Prostate gland (tissue), 2 donors: ENCODE measurements at regions not wholly inside any gene's neighbourhood (a gene's known extent, or its start where the extent isn't known, plus 50 kb on each side); places are given as distances from the start of the nearest gene placed in this dataset.
A peak's percentile ranks its signal among the peaks of the same experiment; 100 is the strongest.
"Not testable (repeated sequence)": the region's sequence is repeated elsewhere in the genome, so short reads cannot be mapped to it uniquely, and the experiment has no call there.

ENCODE experiments used
- DNase-seq: peaks from one replicate; pipeline ENCODE4 v3.0.0-alpha.2; 2019; ENCODE audit warnings: low spot score
- H3K27ac ChIP-seq, 2 donors: fragments of 200-600 bp; sonication (generic); 2 replicates each; pipeline ENCODE4 v1.5.1; 2017 to 2019
- H3K27me3 ChIP-seq: fragments of 200-600 bp; sonication (generic); replicated peaks from 2 replicates; pipeline ENCODE4 v1.5.1; 2019; ENCODE audit not compliant: insufficient read depth
- H3K36me3 ChIP-seq, 2 donors: fragments of 200-600 bp; sonication (generic); 1 replicate in 1 of 2; 2 replicates in 1 of 2; pipeline versions ENCODE4 v1.5.1 to v1.8.1; 2017 to 2019
- H3K4me1 ChIP-seq: fragments of 200-600 bp; sonication (generic); replicated peaks from 2 replicates; pipeline ENCODE4 v1.5.1; 2019
- H3K4me3 ChIP-seq, 2 donors: fragments of 200-600 bp; sonication (generic); 2 replicates each; pipeline ENCODE4 v1.5.1; 2017 to 2019
- H3K9me3 ChIP-seq: fragments of 200-600 bp; sonication (generic); 2 replicates; pipeline ENCODE4 v1.5.1; 2017
- POLR2A ChIP-seq: fragments of 450-650 bp; IDR thresholded peaks from one replicate; pipeline ENCODE4 v1.6.1; 2016; ENCODE audit warnings: antibody characterized with exemption, mild to moderate bottlenecking
- POLR2AphosphoS5 ChIP-seq: sonication (generic); formaldehyde crosslinking; IDR thresholded peaks from one replicate; pipeline ENCODE4 v1.6.1; 2017; ENCODE audit warnings: antibody characterized with exemption
- WGBS: methylation state at CpG from one replicate; pipeline ENCODE4 v1.1.5; 2018; 5-methylcytosine and 5-hydroxymethylcytosine counted together
- intact Hi-C: fragments of 100-400 bp; cut with DNase I; formaldehyde crosslinking; loops from one replicate; pipeline ENCODE4 v1.14.2; 2022
- TF ChIP-seq, protein P1 (sequence below), 4 experiments: fragments of 200-600 bp in 2 of 4; fragments of 450-650 bp in 2 of 4; sonication (generic) in 2 of 4; IDR thresholded peaks; 1 replicate in 3 of 4; 2 replicates in 1 of 4; pipeline ENCODE4 v1.5.1; 2016 to 2019; ENCODE audit warnings: antibody characterized with exemption in 4 of 4, mild to moderate bottlenecking in 2 of 4, moderate library complexity in 2 of 4

DNA sequence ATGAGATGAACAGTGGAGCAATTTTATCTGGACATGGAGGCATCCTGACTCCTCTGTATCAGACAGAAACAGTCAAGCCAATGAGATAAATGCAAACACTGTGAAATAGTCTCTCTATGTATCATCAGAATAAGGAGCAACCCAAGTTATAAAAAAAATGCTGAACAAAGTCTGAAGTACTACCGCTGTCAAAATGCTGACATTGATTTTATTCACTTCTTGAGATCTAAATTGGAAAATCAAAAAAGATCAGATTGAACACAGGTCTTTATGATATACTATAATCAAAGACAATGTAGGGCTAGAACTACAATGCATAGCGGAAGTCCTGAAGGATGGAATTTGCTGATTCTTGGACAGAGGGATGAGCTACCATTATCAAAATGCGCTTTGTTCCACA is 76.1 kb downstream of the FTHL17 start:
- no peak overlapping the region for H3K4me3 ChIP-seq
- WGBS: 100% methylated on average over 3 of the region's 3 CpGs
- no peaks in the 10 kb centered on the region for H3K4me1 ChIP-seq
- H3K27me3 ChIP-seq: no peaks in the 10 kb centered on the region
- no peaks in the 10 kb centered on the region for H3K9me3 ChIP-seq
- no peaks in the 10 kb centered on the region for H3K36me3 ChIP-seq
- no peak for DNase-seq
- TF ChIP-seq POLR2AphosphoS5: no peak
- no peak for TF ChIP-seq POLR2A
- TF ChIP-seq, protein P1, sequence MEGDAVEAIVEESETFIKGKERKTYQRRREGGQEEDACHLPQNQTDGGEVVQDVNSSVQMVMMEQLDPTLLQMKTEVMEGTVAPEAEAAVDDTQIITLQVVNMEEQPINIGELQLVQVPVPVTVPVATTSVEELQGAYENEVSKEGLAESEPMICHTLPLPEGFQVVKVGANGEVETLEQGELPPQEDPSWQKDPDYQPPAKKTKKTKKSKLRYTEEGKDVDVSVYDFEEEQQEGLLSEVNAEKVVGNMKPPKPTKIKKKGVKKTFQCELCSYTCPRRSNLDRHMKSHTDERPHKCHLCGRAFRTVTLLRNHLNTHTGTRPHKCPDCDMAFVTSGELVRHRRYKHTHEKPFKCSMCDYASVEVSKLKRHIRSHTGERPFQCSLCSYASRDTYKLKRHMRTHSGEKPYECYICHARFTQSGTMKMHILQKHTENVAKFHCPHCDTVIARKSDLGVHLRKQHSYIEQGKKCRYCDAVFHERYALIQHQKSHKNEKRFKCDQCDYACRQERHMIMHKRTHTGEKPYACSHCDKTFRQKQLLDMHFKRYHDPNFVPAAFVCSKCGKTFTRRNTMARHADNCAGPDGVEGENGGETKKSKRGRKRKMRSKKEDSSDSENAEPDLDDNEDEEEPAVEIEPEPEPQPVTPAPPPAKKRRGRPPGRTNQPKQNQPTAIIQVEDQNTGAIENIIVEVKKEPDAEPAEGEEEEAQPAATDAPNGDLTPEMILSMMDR (IDR thresholded peaks at IDR 0.05): no peak
- intact Hi-C loops: no loop called here
- no peak overlapping the region for H3K27ac ChIP-seq

DNA sequence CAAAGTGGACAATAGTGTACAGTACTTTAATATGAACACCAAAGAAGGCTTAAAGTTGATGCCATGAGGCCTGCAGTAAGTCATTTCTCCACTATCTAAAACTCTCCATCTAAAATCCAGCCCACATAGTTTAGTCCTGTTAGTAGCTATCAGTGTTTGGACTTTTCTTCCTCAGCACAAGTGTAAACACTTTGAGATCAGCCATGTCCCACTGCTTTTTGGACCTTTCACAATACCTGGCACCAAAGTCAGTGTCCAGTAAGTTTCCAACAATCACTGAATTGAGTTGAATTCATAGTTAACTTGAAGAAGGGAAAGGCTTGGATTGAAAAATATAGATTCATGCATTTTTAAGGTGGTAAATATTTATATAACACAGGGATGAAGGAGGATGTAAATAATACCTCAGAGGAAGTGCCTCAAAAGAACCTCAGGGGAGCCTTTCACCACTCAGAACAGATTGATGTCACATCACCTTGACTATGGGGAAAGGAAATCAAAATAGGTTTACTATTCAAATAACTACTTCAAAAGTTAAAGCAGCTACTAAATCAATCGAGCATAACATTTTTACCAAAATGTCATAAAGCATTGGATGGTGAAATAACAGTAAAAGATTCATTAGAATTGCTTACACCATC is 76.7 kb downstream of the FTHL17 start:
- Histone ChIP-seq H3K9me3 (no peaks in the 10 kb centered on the region), H3K36me3 (no peaks in the 10 kb centered on the region), H3K4me3 (no peak overlapping the region), H3K27ac (no peak overlapping the region), H3K4me1 (no peaks in the 10 kb centered on the region), H3K27me3 (no peaks in the 10 kb centered on the region)
- TF ChIP-seq, protein P1 (IDR thresholded peaks at IDR 0.05): no peak
- TF ChIP-seq POLR2A: no peak
- no peak for TF ChIP-seq POLR2AphosphoS5
- DNase-seq: no peak
- WGBS: 60% methylated on average over 1 of the region's 1 CpG
- intact Hi-C loops: no loop called here

DNA sequence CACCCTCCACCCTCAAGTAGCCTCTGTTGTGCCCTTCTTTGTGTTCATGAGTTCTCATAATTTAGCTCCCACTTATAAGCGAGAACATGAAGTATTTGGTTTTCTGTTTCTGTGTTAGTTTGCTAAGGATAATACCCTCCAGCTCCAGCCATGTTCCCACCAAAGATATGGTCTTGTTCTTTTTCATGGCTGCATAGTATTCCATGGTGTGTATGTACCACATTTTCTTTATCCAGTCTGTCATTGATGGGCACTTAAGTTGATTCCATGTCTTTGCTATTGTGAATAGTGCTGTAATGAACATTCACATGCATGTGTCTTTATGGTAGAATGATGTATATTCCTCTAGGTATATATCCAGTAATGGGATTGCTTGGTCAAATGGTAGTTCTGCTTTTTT is 77.8 kb downstream of the FTHL17 start:
- intact Hi-C loops, H3K36me3 ChIP-seq, H3K27ac ChIP-seq, H3K27me3 ChIP-seq, H3K9me3 ChIP-seq, DNase-seq, H3K4me3 ChIP-seq, H3K4me1 ChIP-seq: not testable (repeated sequence)
- 100% methylated on average over 1 of the region's 1 CpG for WGBS

DNA sequence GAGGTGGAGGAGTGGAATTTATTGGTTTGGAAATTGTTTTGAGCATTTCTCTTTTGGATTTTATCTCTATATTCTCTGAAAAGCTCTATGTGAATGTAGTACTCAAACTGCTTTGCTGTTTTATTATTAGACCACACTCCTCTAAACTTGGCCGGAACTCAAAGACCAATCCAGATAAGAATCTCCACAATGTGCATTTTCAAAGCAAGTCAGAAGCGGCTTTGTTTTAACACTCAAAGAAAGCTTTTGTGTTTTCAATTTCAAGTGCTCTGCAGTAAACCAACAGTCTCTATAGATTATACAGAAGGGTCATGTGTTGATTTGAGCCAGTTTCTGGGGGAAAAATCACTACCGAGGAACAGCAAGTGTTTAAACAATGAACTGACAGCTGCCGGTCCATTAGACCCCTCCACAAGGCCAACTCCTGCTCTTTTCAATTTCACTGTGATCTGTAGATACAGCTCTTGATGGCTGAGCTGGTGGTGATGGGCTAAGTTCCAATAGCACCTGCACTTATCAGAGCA is 79.4 kb downstream of the FTHL17 start:
- no peaks in the 10 kb centered on the region for H3K27me3 ChIP-seq
- H3K9me3 ChIP-seq: no peaks in the 10 kb centered on the region
- TF ChIP-seq POLR2A (no peak), POLR2AphosphoS5 (no peak)
- TF ChIP-seq, protein P1 (IDR thresholded peaks at IDR 0.05): no peak
- H3K36me3 ChIP-seq: no peaks in the 10 kb centered on the region
- WGBS: 0% methylated on average over 4 of the region's 4 CpGs
- no peaks in the 10 kb centered on the region for H3K4me1 ChIP-seq
- H3K27ac ChIP-seq: no peak overlapping the region
- peak; percentile 4 for DNase-seq
- intact Hi-C loops: no loop called here
- H3K4me3 ChIP-seq: no peak overlapping the region

DNA sequence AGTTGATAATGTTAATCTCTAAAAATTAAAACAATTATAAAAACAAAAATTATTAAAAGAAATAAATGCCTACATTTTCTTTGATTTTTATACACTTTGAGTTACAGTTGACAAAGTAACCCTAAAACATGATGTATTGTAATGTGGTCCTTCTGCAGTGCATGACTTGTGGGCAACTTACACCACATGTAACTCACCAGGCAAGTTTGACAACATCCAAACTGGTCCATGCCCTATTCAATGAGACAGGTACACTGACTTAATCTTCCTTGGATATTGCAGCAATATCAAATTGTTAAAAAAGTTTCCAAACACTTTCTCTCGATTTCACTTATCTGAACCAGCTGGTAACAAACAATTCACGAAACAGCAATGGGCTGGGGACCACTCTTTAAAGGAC is 81.5 kb downstream of the FTHL17 start:
- no peak overlapping the region for H3K27ac ChIP-seq
- H3K27me3 ChIP-seq: no peaks in the 10 kb centered on the region
- WGBS: 81% methylated on average over 2 of the region's 2 CpGs
- H3K36me3 ChIP-seq: no peaks in the 10 kb centered on the region
- DNase-seq: no peak
- no peaks in the 10 kb centered on the region for H3K9me3 ChIP-seq
- no peaks in the 10 kb centered on the region for H3K4me1 ChIP-seq
- H3K4me3 ChIP-seq: no peak overlapping the region
- intact Hi-C loops: no loop called here
- TF ChIP-seq POLR2AphosphoS5: no peak
- TF ChIP-seq, protein P1 (IDR thresholded peaks at IDR 0.05): no peak
